GM19193 (cell line): ENCODE measurements at regions not wholly inside any gene's neighbourhood (a gene's known extent, or its start where the extent isn't known, plus 50 kb on each side); places are given as distances from the start of the nearest gene placed in this dataset.

ENCODE experiments used
- POLR2A ChIP-seq: IDR thresholded peaks from 4 replicates; pipeline ENCODE4 v1.6.1; 2011; ENCODE audit not compliant: insufficient read depth, insufficient read length; ENCODE audit errors: extremely low read depth

DNA sequence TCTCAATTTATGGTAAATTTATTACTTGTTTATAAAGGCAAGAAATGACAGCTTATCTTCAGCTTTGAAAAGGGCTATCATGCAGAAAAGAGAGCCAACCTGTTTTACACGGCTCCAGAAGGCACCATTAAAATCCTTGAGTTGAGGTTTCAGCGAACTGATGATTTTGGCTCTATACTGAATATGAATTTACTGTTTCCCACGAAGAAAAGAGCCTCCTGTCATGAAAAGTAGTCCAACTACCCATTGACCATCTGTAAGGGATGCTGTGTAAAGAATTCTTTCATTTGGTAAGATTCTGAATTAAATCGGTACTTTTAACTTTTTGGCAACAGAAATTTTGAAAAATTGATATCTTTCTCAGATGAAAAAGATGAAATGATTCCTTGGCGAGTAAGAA lies 657.6 kb upstream of the ZNF608 start:
- TF ChIP-seq POLR2A: no peak

DNA sequence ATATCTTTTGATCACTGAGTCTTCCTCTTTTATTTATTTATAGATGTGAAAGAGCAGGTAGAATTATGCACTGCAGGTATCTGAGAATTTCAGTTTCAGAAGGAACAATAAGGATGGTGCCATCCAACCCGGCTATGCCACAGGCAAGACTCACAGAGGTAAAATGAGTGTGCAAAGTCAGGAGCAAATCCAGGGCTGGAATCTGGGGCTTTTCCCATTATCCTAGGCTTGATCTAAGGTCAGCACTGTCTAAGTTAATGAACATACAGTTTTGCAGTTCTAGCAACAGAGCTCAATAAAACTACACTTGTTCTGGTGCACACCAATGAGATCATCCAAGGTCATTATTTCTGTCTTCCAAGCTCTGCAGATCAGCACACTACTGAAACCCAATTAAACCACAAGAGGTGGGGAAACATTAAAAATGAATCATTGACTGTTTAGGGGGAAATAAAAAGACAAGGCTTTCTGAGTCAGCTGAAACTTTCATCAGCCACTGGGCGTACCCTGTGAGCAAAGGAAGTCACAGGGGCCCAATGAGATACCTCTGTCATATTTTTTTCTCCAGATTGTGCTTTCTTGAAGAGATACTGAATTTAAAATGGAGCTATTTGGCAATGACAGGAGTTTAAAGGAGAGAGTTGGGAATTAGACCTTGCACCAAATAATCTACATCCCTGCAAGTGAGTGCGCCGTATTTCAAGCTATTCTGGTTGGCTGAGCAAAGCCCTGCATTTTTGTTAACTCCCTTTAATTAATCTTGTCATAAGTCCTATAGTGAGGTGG lies 662.2 kb upstream of the ZNF608 start:
- no peak for TF ChIP-seq POLR2A

DNA sequence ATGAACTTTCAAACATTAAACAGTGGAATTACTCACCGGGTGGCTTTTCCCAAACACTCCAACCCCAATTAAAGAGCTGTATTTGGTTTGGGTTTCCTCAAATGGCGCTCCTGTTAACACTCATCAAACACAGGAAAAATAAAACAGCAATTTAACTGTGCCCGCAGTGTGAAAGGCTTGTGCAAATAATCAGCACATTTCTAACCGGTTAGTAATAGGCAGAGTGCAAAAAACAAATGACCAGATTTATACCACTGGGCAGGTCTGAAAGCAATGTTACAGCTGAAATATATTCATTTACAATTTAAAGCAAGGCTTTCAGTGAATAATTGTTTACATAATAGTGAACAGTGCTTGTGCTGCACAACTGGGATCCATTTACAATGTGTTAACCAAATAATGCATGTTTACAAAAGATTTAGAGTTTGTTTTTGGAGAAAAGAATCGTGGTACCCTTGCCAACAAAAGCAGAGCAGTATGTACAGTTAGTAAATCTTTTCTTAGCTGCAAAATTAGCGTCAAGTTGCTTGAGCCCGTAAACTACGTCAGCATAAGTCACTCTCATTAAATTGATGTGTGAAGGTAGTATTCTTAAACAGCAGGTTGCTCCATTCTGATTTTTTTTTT lies 662.9 kb upstream of the ZNF608 start:
- TF ChIP-seq POLR2A: no peak

DNA sequence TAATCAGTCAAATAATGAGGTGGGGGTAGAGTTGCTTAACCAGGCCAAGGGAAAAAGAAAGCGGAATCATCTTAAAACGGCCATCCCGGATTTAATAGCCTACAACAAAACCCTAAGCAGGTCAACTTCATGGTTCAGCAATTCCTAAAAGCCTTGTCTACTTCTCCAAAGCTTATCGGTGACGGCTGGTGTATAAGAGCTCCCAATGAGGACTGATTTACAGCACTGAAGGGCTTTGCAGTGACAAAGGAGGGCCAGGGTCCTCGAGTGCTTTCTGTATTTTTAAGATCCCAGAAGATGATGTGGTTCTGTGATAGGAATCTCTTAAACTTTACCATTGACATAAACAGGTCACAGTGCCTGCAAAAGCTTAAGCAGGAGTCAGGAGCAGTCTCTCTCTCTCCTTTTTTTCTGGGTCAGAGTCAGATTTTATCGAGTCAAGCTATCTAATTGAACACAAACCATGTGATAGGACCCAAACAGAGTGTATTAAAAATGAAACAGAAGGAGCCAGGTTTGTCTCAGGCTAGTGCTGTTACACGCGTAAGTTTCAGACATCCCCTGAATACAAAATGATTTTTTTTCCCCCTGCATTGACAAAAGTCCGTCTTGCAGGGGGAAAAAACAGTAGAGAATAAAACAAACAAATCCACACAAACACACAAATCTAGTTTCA lies 663.6 kb upstream of the ZNF608 start:
- TF ChIP-seq POLR2A: no peak

DNA sequence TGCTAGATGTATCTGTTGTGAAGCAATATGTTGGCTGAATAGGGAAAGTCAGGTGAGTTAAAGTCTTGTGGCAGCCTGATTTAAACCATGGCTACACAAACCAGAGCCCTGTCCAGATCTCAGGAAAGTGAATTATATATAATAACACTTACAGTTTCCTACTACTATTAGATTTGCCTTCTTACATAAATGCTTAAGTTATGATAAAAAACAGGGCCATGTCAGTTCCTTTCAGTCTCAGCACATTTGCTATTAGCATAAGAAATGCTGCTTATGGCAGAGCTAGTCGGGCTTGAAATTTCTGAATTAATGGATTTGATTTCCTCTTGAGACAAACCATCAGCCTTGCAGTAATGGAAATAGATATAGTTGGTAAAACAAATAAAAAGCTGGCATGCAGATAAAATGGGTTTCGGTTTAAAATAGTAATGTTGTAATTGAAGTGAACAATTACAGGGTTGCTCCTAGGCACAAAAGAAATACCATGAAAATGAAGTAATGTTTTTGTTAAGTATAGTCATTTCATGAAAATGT lies 664.2 kb upstream of the ZNF608 start:
- no peak for TF ChIP-seq POLR2A

DNA sequence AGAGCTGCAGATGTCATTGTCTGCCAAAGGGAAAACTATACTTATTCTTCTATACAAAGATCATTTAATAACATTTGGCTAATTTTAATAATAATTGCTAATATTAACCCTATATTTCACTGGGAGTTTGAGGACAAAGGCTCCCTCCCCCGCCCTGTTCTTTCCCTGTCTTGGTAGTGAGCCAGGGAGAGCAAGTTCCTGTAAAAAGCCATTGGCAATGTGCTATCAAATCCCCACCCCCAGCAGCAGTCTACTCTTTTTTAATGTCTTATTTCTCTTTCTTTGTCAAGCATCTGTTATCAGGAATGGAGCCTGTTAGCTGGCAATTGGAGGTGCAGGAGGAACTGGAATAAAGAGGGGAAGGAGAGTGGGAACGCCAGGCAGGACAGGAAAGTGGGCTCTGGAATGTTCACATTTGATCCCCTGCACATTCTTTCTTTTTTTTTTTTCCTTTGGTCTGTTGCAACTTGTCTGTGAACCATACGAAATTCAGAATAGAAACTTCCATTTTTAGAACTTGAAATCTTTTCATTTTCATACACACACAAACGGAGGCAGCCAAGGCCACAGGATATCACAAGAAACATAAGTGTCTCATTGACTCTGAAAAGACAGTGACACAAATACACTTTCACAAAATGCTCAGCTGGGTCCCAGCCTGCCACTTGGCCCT lies 664.8 kb upstream of the ZNF608 start:
- no peak for TF ChIP-seq POLR2A

DNA sequence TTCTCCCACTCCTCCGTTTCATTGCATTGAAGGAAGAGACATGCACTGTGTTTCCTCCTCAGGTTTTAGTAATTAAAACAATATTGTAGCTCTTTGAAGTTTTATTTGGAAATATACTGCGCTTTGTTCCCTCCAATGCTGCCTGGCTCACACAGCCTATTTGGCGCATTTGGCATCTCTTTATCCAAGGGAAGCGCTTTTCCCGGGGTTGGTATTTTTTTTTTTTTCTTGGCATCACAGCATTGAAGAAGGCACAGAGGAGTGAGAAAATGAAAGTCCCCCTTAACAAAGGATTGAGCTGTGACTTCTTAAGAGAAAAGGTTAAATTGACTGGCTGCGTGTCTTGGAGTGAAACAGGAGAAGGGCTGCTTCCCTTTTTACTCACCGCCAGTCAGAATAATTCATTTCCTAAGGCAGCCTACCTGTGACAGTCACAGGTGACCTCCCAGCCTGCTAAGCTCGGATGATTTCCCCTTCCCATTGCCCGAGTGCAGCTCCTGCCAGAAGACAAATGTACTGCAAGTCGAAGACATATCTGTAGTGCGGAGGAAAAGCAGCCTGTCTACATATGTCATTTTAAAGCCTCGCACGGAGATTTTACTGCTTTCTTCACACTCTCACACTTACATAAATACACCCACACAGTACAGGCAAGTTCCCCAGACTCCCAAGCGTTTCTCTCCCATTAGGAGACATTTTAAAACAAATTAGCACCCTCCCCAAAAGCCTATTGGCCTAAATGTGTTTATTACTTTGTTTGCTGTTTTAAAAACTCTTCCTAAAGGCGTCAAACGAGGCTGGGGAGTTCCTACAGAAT lies 665.5 kb upstream of the ZNF608 start:
- no peak for TF ChIP-seq POLR2A

DNA sequence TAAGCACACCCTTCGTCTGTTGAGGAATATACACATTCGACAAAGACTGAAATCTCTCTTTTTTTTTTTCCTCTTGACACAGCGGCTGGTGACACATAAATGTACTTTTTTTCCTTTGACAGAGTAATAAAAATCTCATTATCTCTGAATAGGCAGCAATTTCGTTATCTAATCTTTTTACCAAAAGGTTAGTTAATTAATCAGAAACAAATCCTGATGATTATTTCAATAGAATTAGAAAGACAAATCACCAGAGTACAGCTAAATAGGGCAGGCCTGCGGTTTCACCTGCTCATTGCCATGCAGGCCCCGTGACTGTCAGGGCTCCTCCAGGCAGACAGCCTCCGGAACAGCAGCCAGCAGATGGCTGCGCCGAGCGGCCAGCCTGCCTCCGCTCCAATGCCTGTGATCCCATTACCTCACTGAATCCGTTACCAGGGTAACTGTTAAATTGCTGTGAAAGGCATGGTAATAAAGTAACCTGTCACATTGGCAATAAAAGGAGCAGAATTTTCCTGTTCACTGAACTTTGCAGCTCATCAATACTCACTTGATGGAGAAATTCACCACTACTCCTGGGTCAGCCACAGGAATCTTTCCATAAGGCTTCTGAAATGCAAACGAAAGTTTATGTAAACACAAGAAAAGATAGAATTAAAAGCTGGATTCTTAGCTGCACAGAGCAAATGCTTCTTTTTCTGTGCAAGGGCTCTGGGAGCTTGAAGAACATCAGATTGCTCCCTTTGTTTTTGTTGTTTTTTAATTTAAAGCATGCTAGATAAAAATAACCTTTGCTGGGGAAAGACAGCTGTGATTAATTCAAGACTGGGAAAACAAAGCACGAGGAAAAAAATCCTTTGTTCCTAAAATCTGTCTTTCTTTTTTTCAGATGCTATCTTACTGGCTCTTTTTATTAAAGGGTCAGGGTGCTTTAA lies 666.4 kb upstream of the ZNF608 start:
- TF ChIP-seq POLR2A: no peak

DNA sequence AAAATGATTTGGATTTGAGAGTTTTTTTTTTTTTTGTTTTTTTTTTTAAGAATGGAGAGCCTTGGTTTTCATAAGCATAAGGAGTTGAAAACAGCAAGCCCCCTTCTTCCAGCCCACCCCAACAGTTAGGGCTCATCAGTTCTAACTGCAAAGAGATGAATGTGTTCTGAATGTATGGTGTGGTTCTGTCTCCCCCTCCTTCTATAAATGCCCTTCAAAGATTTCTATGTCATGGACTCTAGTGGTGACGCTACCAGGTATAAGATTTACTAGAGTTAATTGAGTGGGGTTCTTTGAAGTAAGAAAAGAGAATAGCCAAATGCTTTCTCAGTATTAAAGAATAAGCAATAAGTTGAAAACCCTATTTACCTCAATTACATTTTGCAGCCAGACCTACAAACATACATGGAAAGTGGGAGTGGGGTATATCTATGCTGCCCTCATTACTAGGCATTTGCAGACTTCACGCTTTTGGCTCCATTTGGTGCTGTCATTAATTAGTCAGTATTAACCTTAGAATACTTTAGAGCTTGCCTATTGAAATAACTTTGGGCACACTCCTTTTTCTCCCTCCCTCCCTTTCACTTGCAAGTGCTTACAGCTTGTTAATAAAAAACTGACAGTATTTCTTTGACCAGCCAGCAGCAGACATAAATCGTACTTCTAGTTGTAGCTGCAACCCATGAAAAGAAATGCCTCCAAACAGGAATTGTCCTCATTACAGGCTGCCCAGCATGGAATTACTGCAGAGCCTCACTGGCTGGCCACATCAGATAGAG lies 667.2 kb upstream of the ZNF608 start:
- no peak for TF ChIP-seq POLR2A

- TF ChIP-seq POLR2A: no peak
Observed at GRCh38 chr5:125415126-125415525, 668.7 kb upstream of the ZNF608 start.

DNA sequence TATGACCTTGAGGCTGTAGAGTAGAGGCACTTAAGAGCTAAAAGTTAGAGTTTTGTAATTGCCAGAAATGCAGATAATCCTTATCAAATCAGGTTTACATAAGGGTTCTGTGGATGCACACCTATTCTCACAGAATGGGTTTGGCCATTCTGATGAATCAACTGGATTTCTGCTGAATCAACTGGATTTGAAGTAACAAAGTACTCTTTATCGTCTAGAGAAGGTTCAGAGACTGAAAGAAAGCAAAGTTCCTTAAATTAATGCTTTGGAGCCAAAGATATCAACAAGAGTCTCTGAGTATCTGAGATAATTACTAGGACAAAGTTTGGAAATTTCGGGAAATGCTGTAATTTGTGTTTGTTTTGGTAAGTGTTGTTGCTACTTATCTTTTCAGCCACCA lies 669.6 kb upstream of the ZNF608 start:
- TF ChIP-seq POLR2A: no peak

DNA sequence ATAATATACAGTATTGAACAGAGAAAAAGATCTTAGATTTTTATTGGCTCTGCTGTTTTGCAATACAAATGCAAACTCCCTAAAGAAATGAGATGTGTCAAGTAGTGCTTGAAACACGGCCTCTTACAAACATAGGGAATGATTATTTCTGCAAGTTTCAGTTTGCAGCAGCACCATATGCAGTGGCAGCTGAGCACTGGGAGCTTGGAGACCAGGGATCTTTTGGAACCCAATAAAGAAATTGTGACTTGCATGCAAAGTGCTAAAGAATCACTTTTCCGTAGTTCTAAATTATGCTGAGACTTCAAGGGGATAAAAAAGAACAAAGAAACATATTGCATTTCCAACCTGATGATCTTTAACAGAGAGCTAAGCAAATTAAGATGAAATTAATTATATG lies 674.6 kb upstream of the ZNF608 start:
- TF ChIP-seq POLR2A: no peak

- TF ChIP-seq POLR2A: no peak
Observed at GRCh38 chr5:125422342-125422741, 675.9 kb upstream of the ZNF608 start.
